DMS114 treated with DMSO at 0.1 percent for 48 hours (cell line): ENCODE measurements at regions not wholly inside any gene's neighbourhood (a gene's known extent, or its start where the extent isn't known, plus 50 kb on each side); places are given as distances from the start of the nearest gene placed in this dataset.
"Not testable (repeated sequence)": the region's sequence is repeated elsewhere in the genome, so short reads cannot be mapped to it uniquely, and the experiment has no call there.

Experiments
- DNase-seq: peaks from one replicate; lab custom pipeline; 2025; ENCODE audit not compliant: unreplicated experiment; lab: John Stamatoyannopoulos, UW

DNA sequence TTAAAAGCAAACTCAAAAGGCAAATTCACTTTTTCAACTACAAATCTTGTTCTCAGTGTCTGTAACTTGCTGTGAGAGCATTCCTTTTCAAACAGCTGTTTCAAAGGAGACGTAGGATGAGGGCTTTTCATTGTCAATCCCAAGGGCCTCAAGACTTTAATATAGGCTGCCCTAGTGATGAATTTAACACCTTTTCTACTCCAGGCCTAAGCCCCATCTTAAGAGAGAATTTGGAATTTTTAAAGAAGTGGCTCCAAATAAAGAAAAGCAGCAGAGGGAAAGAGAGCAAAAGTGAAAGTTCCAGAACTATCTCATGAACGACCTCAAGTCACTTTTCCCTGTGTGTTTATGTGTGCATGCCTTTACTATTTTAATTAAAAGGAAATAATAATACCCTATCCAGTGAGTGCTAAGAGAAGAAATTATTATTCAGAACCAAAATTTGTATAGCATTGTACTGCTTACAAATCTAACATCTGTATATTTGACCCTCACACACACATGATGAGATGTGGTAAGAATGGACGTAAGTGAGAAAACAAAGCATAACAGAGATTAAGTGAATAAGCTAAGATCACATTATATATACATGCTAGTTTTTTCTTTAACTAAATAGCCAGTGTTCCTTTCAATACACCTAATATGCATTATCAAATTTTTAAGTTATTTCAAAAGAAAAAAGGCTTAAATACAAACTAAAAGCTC lies 196.4 kb downstream of the VGLL3 start:
- DNase-seq, result no peak

DNA sequence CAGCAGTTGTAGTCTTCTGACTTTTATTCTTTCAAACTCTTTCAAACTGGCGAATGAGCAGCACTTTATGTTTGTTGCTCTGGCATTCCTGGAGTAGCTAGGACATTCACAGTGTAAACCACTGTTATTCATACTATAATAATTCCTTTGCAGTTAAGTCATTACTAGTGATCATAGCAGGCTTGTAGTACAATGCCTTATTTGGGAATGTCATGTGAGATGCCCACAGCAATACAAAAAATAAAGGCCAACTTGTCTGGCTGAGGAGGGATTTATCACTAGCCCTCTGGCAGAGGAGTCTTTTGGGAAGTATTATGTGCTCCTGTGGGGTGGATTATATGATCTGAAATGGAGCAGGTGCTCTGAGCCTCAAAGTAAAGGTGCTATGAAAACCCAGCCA lies 197.2 kb downstream of the VGLL3 start:
- no peak for DNase-seq

DNA sequence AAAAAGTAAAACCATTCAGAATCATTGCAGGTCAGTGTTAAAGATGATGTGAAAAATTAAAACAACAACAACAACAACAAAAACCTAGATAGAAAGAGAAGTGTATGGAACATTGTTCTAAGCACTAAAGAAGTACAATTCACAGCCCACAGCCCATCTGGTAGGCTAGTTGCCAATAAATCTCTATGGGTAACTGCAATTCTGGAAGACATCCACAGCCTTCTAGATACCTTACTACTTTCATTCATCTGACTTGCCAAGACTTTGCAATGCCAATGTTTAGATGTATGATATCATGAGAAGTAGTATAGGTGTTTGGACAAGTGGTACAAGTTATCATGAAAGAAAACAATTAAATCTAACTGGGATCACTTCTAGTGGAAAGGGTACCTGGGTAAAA lies 198.6 kb downstream of the VGLL3 start:
- no peak for DNase-seq

DNA sequence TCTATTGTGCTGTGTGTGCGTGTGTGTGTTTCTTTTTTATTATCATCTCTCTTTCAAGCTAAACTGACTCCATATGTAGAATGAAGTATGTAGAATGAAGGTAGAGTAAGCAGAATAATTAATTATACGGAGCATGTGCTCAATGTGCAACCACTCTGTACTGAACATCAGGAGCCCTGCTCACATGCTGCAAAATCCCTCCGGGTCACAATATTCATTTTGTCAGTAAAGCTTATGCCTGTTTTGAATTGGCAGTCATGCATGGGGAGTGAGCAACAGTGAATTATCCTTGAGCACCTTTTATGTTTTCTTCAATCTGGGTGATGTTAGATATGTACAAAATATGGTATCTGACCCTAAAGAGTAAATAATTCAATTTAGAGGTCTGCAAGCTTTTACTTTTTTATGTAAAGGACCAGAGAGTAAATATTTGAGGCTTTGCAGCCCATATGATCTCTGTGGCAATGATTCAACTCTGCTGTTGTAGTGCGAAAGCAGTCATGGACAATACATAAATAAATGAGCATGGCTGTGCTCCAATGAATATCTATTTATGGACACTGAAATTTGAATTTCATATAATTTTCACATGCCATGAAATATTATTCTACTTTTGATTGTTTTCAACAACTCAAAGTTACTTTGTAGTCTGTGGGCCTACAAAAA lies 199.9 kb downstream of the VGLL3 start:
- no peak for DNase-seq

DNA sequence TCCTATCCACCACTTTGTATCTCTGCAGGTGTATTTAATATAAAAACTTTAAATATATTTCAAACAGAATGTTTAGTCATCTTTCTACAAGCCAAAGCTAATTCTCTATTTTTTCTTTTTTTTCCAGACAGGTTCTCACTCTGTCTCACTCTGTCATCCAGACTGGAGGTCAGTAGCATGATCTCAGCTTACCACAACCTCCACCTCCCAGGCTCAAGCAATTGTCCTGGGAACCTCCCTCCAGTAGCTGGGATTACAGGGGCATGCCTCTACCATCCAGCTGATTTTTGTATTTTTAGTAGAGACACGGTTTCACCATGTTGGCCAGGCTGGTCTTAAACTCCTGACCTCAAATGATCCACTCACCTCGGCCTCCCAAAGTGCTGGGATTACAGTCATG lies 202.6 kb downstream of the VGLL3 start:
- DNase-seq, result no peak

DNA sequence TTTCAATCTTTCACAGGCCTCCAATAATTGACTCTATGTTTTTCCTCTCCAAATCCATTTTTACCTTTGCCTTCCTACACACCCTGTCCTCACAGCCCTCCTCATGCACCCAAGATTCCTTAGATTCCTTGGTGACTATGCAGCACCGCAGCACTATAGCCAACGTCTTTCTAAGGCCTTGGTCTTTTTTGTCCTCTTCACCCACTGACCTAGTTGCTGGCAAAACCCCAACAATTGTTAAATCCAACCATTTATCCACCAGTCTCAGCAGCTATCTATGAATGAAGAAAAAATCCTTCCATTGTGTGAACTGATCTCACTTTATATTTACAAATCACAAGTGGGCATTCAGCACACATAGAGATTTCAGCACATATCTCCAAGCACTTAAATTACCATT lies 203.9 kb downstream of the VGLL3 start:
- DNase-seq, result no peak

DNA sequence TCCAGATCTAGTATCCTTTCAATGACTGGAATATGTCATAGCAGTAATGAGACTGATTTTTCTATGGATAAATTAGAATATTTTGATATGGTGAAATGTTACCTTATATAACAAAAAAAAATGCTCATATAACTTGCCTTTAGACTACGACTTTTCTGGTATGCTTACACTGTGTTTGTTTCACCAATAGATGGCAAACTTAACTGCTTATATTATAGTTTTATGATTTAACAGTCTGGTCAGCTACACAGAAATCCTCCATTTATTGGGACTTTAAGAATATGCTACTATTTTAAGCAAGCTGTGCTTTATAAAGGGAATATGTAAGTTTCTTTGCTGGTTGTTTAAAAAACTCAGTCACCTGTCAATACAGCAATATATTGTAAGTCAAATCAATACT lies 205.6 kb downstream of the VGLL3 start:
- DNase-seq, result peak; percentile 86

DNA sequence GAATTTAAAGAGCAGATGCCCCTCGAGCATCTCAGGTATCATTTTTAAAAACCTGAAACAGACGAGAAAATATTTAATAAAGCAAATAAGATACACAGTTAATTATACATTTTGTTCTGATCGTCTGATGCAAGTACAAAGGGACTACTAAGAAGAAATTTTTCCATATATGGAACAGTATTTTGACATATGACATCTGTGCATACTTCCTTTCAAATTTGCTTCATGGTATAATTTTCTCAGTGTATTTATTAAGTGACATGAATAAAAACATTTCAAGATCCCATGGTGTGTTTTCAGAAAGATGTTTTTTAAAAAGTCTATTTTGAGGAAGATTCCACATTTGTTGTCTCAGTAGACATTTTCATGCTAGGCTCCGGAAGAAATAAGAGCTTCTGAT lies 208.1 kb downstream of the VGLL3 start:
- no peak for DNase-seq

DNA sequence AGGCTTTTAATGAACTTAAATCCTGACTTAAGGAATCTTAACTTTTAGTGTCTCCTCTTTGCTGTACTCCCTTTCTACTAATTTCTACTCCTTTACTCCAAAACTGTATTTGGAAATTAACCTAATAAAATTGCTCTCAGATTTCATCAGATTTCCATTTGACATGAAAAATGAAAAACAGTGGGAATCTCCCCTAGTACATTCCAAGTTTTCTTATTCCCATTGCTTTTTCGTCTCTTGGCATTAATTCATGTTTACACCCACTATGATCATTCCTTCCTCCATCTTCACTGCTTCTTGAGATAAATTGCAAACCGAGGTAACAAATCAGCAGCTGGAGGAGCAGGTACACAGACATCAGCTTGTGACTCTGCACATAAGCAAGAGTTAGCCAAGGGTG lies 208.7 kb downstream of the VGLL3 start:
- peak; percentile 83 for DNase-seq

DNA sequence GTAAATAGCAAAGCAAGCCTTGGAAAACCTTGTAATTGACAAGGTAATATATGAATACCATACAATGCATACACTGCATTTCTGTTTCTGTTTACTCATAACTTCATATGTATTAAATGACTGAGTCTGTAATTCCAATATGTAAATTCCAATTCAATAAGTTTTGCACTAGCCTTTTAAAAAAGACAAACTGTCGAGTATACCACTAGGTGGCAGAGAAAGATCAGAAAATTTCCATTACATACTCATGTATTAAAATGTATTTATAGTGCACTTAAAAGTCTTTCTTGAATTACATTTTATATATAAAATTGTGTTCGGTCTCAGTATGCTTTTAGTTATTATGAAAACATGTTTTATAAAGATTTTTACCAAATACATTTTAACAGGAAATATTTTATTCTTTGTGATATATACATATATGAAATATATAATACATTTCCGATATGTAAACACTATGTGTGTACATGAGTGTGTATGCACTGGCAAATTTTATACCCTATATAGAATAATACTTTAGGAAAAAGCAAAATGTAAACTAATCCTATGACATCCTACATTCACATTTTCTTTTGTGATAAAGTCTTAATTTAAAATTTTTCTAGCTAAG lies 216.8 kb downstream of the VGLL3 start:
- peak; percentile 93 for DNase-seq

DNA sequence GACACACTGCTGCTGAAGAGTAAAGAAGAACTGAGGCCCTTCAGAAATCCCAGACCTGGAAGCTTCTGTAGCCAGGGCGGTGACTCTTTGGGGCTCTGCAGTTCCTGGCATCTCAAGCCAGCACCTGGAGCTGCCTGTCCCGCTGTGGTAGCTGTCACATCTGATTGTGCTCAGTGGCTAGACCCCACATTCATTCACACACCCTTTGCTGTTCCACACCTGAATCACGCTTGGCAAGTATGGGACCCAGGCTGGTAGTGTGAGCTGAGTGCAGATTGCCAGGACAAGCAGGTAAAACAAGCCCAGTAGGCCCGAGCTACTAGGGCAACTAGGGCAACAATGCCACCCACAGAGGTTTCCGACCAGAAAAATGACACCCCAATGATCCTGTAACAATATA lies 218.2 kb downstream of the VGLL3 start:
- no peak for DNase-seq

DNA sequence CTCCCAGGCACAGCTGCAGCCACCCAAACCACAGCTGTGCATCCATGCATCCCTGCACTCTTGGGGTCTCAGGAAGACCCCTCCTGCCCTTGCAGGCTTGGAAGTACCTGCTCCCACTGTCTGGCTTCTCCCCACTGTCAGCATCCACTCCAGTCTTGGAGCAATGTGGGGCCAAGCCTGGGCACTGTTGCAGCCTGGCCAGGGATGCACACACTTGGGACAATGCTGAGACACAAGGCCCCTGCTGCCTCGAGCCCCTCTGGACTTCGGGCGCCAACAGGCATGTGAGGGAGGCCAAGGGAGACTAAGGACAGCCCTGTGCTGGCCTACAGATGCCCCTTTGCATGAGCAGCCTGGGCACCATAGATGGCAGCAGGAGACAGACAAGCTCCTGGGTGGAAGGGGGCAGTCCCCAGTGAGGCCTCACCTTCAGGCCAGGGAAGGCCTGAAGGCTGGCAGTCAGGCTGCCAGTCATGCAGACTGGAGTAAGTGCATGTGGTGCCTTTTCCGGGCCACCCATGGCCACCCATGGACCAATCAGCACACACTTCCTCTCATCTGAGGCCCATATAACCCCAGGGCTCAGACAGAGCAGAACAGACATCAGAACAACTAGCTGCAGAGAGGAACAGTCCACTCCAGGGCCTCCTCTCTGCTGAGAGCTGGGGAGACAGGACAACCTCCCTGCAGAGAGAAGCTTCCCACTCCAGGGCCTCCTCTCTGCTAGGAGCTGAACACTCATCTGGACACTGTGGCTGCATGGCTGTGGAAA lies 219.0 kb downstream of the VGLL3 start:
- no peak for DNase-seq

DNA sequence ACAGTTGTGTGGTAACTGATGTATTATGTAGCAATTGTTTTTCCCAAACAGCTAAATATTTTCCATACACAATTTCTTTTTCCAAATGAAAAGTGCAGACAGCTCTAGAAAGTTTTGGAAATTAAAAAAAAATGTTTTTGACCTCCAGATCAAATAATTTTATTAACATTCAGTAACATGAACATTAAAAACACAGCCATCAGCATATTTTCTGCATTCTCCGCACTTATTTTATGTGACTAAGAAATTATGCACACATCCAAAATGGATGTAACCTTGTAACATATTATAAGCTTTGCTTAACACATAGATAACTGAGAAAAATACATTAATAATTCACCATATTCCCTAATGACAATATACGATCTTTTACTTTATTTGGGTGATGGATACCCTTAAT lies 224.6 kb downstream of the VGLL3 start:
- DNase-seq, result no peak

DNA sequence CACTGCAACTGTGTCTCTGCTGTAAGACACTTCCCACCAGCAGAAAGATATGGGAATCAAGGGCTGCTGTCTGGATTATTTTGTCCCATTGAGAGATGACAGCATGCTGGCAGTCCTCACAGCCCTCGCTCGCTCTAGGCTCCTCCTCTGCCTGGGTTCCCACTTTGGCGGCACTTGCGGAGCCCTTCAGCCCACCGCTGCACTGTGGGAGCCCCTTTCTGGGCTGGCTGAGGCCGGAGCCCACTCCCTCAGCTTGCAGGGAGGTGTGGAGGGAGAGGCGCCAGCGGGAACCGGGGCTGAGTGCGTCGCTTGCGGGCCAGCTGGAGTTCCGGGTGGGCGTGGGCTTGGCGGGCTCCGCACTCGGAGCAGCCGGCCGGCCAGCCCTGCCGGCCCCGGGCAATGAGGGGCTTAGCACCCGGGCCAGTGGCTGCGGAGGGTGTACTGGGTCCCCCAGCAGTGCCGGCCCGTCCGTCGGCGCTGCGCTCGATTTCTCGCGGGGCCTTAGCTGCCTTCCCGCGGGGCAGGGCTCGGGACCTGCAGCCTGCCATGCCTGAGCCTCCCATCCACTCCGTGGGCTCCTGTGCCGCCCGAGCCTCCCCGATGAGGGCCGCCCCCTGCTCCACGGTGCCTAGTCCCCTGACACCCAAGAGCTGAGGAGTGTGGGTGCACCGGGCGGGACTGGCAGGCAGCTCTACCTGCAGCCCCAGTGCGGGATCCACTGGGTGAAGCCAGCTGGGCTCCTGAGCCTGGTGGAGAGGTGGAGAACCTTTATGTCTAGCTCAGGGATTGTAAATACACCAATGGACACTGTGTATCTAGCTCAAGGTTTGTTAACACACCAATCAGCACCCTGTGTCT lies 233.4 kb downstream of the VGLL3 start:
- DNase-seq, result not testable (repeated sequence)

DNA sequence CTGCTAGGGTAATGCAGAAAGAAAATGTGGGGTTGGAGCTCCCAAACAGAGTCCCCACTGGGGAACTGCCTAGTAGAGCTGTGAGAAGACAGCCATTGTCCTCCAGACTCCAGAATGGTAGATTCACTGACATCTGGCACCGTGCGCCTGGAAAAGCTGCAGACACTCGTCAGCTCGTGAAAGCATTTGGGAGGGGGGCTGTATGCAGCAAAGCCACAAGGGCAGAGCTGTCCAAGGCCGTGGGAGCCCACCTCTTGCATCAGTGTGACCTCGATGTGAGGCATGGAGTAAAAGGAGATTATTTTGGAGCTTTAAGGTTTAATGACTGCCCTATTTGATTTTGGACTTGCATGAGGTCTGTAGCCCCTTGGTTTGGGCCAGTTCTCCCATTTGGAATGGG lies 242.9 kb downstream of the VGLL3 start:
- no peak for DNase-seq

DNA sequence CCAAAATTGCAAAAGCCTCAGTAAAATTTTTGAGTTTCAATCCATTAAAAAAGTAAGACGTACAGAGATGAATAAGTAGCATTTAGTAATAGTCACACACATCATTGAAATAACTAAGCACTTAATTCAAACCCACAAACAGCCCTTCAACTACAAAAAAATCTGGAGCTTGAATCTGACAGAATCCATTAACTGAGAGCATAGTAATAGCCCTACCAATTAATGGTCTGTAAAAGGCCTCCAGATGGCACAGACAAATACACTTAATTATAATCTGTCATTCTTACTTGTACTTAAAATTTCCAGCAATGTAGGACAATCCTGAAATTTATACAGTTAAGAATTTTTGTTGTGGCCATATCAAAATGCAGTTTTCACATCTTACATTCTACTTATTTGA lies 246.9 kb downstream of the VGLL3 start:
- no peak for DNase-seq

DNA sequence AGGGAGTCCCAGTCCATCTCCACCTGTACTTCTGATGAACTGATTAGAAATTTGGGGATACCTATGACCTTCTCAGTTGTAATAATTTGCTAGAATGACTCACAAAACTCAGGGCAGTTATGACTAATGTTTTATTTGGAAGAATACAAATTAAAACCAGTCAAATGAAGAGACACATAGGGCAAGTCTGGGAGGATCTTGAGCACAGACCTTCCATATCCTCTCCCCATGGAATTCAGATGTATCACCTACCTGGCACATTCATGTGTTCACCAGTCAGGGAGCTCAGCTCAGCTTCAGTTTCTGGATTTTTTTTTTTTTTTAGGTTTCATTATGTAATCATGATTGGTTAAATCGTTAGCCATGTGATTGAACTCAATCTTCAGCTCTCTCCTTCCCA lies 247.7 kb downstream of the VGLL3 start:
- DNase-seq, result no peak

DNA sequence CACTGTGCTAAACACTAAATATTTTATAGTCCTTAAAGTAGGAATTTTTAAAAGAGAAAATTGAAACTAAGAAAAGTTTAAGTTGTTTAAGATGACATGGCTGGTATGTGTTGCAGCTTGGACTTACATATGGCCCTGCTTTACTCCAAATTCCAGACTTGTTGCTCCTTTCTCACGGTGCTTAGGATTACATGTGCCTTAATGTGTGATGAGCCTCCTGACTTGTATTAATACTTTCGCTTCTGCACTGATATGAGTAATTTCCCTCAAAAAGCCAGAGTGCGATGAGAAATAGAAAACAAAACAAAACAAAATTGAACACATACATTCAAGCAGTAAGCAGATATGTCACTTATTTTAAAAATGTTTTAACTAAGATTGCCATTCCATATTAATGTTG lies 250.2 kb downstream of the VGLL3 start:
- DNase-seq, result no peak

DNA sequence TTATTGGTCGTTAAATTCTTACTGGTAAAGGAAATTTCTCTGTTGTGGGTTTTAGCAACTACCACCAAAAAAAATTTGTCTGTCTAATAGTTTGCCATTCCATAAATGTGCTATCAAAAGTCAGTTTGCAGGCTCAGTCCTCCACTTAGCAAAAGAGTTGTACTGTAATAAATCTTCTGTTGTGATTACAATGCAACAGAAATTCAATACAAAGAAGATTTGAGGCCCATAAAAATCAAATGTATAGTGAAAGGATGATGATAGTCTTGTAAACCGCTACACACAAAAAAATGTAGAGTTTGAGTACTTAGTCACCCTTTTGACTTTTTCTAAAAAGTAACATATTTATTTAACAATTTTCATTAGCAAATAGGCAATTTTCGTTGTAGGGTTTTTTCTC lies 251.7 kb downstream of the VGLL3 start:
- no peak for DNase-seq

DNA sequence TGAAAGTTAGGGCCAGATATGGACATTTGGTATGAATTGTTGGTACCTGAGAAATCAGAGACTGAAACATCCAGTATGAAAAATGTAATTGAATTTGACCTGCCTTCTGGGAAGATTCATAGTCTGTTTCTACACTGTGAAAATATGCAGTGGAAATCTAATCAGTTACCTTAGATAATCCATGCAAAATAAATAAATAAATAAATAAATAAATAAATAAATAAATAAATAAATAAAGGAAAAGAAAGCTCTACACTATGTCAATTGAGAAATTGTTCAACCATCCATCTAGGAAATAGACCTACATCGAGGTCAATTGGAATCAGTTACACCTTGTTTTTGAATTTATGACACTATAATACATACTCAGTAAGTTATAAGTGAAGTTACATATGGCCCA lies 252.3 kb downstream of the VGLL3 start:
- no peak for DNase-seq

DNA sequence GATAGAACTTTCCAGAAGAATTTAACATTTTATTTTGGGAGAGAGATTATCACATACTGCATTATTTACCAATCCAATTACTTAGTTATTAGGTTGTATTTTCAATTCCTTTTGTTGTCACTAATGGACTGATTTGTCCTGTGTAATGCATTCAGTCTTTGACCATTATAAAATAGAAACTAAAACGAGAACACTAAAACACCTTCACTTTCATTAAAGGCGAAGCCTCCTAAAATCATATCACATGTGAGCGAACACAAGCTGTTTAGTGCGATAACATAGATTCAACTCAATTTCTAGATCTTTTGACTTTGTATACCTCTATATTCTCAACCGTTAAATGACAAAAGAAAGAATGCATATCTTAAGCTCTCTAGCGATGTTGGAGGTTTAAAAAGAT lies 253.4 kb downstream of the VGLL3 start:
- no peak for DNase-seq
